GM23338 (cell line): ENCODE measurements at regions not wholly inside any gene's neighbourhood (a gene's known extent, or its start where the extent isn't known, plus 50 kb on each side); places are given as distances from the start of the nearest gene placed in this dataset.

Experiments
- ATAC-seq: fragments of 200-7000 bp; cut with Tn5 transposase; 3 replicates; pipeline ENCODE4 v1.9.1; 2020
- DNase-seq: peaks from one replicate; pipeline ENCODE4 v3.0.0-alpha.2; 2015; ENCODE audit warnings: low spot score
- H2AFZ ChIP-seq: fragments of 200-600 bp; sonication (generic); 2 replicates; pipeline ENCODE4 v1.8.0; 2016; ENCODE audit warnings: antibody characterized with exemption, mild to moderate bottlenecking, moderate library complexity
- H3F3A ChIP-seq: fragments of 200-600 bp; sonication (generic); replicated peaks from 2 replicates; pipeline ENCODE4 v1.8.0; 2017; ENCODE audit warnings: antibody characterized with exemption, mixed run types, low read depth
- H3K27ac ChIP-seq: fragments of 200-600 bp; sonication (generic); 2 replicates; pipeline ENCODE4 v1.6.1; 2016; ENCODE audit warnings: low read depth
- H3K27me3 ChIP-seq: fragments of 200-600 bp; sonication (generic); 2 replicates; pipeline ENCODE4 v1.8.0; 2016; ENCODE audit warnings: mild to moderate bottlenecking, mixed run types, moderate library complexity; ENCODE audit not compliant: insufficient read depth
- H3K36me3 ChIP-seq: fragments of 200-600 bp; sonication (generic); 2 replicates; pipeline ENCODE4 v1.8.0; 2016; ENCODE audit warnings: mild to moderate bottlenecking; ENCODE audit not compliant: insufficient read depth
- H3K4me1 ChIP-seq: fragments of 200-600 bp; sonication (generic); 2 replicates; pipeline ENCODE4 v1.8.0; 2016; ENCODE audit warnings: mild to moderate bottlenecking, moderate library complexity; ENCODE audit not compliant: insufficient read depth
- H3K4me2 ChIP-seq: fragments of 200-600 bp; sonication (generic); 2 replicates; pipeline ENCODE4 v1.7.1; 2017; ENCODE audit warnings: mixed run types
- H3K4me3 ChIP-seq: fragments of 200-600 bp; sonication (generic); 2 replicates; pipeline ENCODE4 v1.6.1; 2016; ENCODE audit warnings: mixed run types
- H3K79me2 ChIP-seq: fragments of 200-600 bp; sonication (generic); replicated peaks from 2 replicates; pipeline ENCODE4 v1.8.0; 2017; ENCODE audit warnings: mild to moderate bottlenecking; ENCODE audit not compliant: insufficient read depth
- H3K9me2 ChIP-seq: fragments of 200-600 bp; sonication (generic); 2 replicates; pipeline ENCODE4 v1.8.0; 2017; ENCODE audit not compliant: insufficient read depth
- H4K20me1 ChIP-seq: fragments of 200-600 bp; sonication (generic); replicated peaks from 2 replicates; pipeline ENCODE4 v1.8.0; 2017; ENCODE audit warnings: mild to moderate bottlenecking; ENCODE audit not compliant: insufficient read depth
- H3K27ac Mint-ChIP-seq: 2 replicates; pipeline ENCODE4 v1.8.0; 2020; ENCODE audit warnings: inconsistent platforms, mild to moderate bottlenecking, moderate library complexity, mixed read lengths
- H3K27me3 Mint-ChIP-seq: 3 replicates; pipeline ENCODE4 v1.8.0; 2022; ENCODE audit warnings: low read depth, mild to moderate bottlenecking, moderate library complexity, mixed read lengths, inconsistent platforms; ENCODE audit not compliant: insufficient read depth, poor library complexity
- H3K36me3 Mint-ChIP-seq: 3 replicates; pipeline ENCODE4 v1.8.0; 2021; ENCODE audit warnings: low read depth, mild to moderate bottlenecking, inconsistent platforms, moderate library complexity, mixed read lengths
- H3K4me1 Mint-ChIP-seq: 3 replicates; pipeline ENCODE4 v1.8.0; 2020; ENCODE audit warnings: mild to moderate bottlenecking, inconsistent platforms, mixed read lengths
- H3K4me3 Mint-ChIP-seq: 3 replicates; pipeline ENCODE4 v1.8.0; 2021; ENCODE audit warnings: moderate library complexity, mild to moderate bottlenecking, inconsistent platforms, mixed read lengths
- H3K9me3 Mint-ChIP-seq: 3 replicates; pipeline ENCODE4 v1.8.0; 2020; ENCODE audit warnings: moderate library complexity, mild to moderate bottlenecking, inconsistent platforms, mixed read lengths
- CTCF ChIP-seq, 2 experiments: fragments of 200-600 bp in 1 of 2; sonication (generic) in 1 of 2; conservative IDR thresholded peaks; 2 replicates each; pipeline versions ENCODE4 v1.5.1 to v1.6.1; 2016 to 2017; ENCODE audit warnings: antibody characterized with exemption in 2 of 2, low read depth in 2 of 2, mild to moderate bottlenecking in 2 of 2, moderate library complexity in 1 of 2
- JUNB ChIP-seq: IDR thresholded peaks from one replicate; pipeline ENCODE4 v1.6.1; 2016; ENCODE audit warnings: antibody characterized with exemption; ENCODE audit not compliant: unreplicated experiment
- POLR2AphosphoS5 ChIP-seq: IDR thresholded peaks from 2 replicates; pipeline ENCODE4 v1.6.1; 2016; ENCODE audit warnings: antibody characterized with exemption, low read depth
- STAT1 ChIP-seq: IDR thresholded peaks from one replicate; pipeline ENCODE4 v1.6.1; 2016; ENCODE audit warnings: antibody characterized with exemption; ENCODE audit not compliant: unreplicated experiment
- ZNF114 ChIP-seq: fragments of 250-450 bp; sonication (Bioruptor Pico); IDR thresholded peaks from 2 replicates; pipeline ENCODE4 v1.5.0; 2020; ENCODE audit warnings: mild to moderate bottlenecking, moderate library complexity
- ZNF331 ChIP-seq: fragments of 250-450 bp; sonication (Bioruptor Pico); IDR thresholded peaks from 2 replicates; pipeline ENCODE4 v1.5.0; 2020; ENCODE audit warnings: low read depth, mild to moderate bottlenecking, moderate library complexity
- ZNF462 ChIP-seq: fragments of 250-450 bp; sonication (Bioruptor Pico); IDR thresholded peaks from 2 replicates; pipeline ENCODE4 v1.5.0; 2020; ENCODE audit warnings: mild to moderate bottlenecking, moderate library complexity

GRCh38 chr5:24094081-24094679 lies 550.6 kb downstream of the CDH10 start:
- Histone ChIP-seq H3K36me3 (no peaks in the 10 kb centered on the region), H3K79me2 (no peaks in the 10 kb centered on the region), H4K20me1 (no peaks in the 10 kb centered on the region), H3K27me3 (no peaks in the 10 kb centered on the region), H3K9me2 (no peaks in the 10 kb centered on the region), H3K4me2 (no peak overlapping the region), H3F3A (no peaks in the 10 kb centered on the region), H3K4me3 (no peak overlapping the region), H2AFZ (no peak overlapping the region), H3K27ac (no peak overlapping the region), H3K4me1 (no peaks in the 10 kb centered on the region)
- H3K36me3 Mint-ChIP-seq: no peaks in the 10 kb centered on the region
- DNase-seq (no peak), ATAC-seq (no peak)
- no peak for TF ChIP-seq CTCF (conservative IDR thresholded peaks at IDR 0.05; ENCODE audit: low read depth in 2 of 2)
- peaks cover 8% of the 10 kb centered on the region; the same call in 2 of the 3 replicates for H3K9me3 Mint-ChIP-seq
- no peaks in the 10 kb centered on the region for H3K27me3 Mint-ChIP-seq
- H3K4me1 Mint-ChIP-seq: no peaks in the 10 kb centered on the region
- H3K27ac Mint-ChIP-seq: no peak overlapping the region
- H3K4me3 Mint-ChIP-seq: no peak overlapping the region

GRCh38 chr5:24102010-24102409 lies 542.8 kb downstream of the CDH10 start:
- H3K9me2 ChIP-seq: no peaks in the 10 kb centered on the region
- H2AFZ ChIP-seq: no peak overlapping the region
- no peaks in the 10 kb centered on the region for H3K4me1 ChIP-seq
- H3K4me3 ChIP-seq: no peak overlapping the region
- ATAC-seq: no peak
- Mint-ChIP-seq H3K27me3 (no peaks in the 10 kb centered on the region), H3K9me3 (peaks cover 9% of the 10 kb centered on the region), H3K27ac (no peak overlapping the region), H3K36me3 (peaks cover 4% of the 10 kb centered on the region; the same call in 1 of the 3 replicates), H3K4me3 (no peak overlapping the region), H3K4me1 (no peaks in the 10 kb centered on the region)
- no peaks in the 10 kb centered on the region for H3K27me3 ChIP-seq
- no peak overlapping the region for H3K4me2 ChIP-seq
- no peaks in the 10 kb centered on the region for H4K20me1 ChIP-seq
- no peak overlapping the region for H3K27ac ChIP-seq
- H3K36me3 ChIP-seq: no peaks in the 10 kb centered on the region
- no peaks in the 10 kb centered on the region for H3K79me2 ChIP-seq
- no peaks in the 10 kb centered on the region for H3F3A ChIP-seq
- DNase-seq: no peak
- no peak for TF ChIP-seq ZNF331 (CRISPR knock-in tag)
- no peak for TF ChIP-seq JUNB
- no peak for TF ChIP-seq POLR2AphosphoS5
- no peak for TF ChIP-seq STAT1

- no peak overlapping the region for H2AFZ ChIP-seq
- no peak overlapping the region for H3K27ac Mint-ChIP-seq
- no peaks in the 10 kb centered on the region for H3K79me2 ChIP-seq
- no peaks in the 10 kb centered on the region for H3F3A ChIP-seq
- no peaks in the 10 kb centered on the region for H3K27me3 ChIP-seq
- no peak for DNase-seq
- H3K4me1 ChIP-seq: no peaks in the 10 kb centered on the region
- H3K4me1 Mint-ChIP-seq: no peaks in the 10 kb centered on the region
- H3K27ac ChIP-seq: no peak overlapping the region
- H3K9me2 ChIP-seq: no peaks in the 10 kb centered on the region
- H3K36me3 Mint-ChIP-seq: peaks cover 4% of the 10 kb centered on the region; the same call in 1 of the 3 replicates
- no peak overlapping the region for H3K4me3 Mint-ChIP-seq
- no peaks in the 10 kb centered on the region for H3K36me3 ChIP-seq
- H3K4me2 ChIP-seq: no peak overlapping the region
- H3K27me3 Mint-ChIP-seq: no peaks in the 10 kb centered on the region
- H3K4me3 ChIP-seq: no peak overlapping the region
- H3K9me3 Mint-ChIP-seq: peaks cover 6% of the 10 kb centered on the region
- no peaks in the 10 kb centered on the region for H4K20me1 ChIP-seq
- ATAC-seq: no peak
- TF ChIP-seq ZNF114 (no peak), ZNF331 (CRISPR knock-in tag) (no peak), ZNF462 (CRISPR knock-in tag) (no peak), POLR2AphosphoS5 (no peak)
Observed at GRCh38 chr5:24103451-24104023, 541.2 kb downstream of the CDH10 start.
